GM12865 (cell line): ENCODE measurements at regions not wholly inside any gene's neighbourhood (a gene's known extent, or its start where the extent isn't known, plus 50 kb on each side); places are given as distances from the start of the nearest gene placed in this dataset.

Experiments used
- DNase-seq: peaks from one replicate; pipeline ENCODE4 v3.0.0; 2010; ENCODE audit warnings: low read depth
- H3K4me3 ChIP-seq: 2 replicates; pipeline ENCODE4 v1.5.1; 2011; ENCODE audit warnings: mild to moderate bottlenecking, low read depth, low read length, control low read depth
- TF ChIP-seq, protein P1 (sequence below): IDR thresholded peaks from 2 replicates; pipeline ENCODE4 v1.5.1; 2011; ENCODE audit warnings: low read length, control low read depth, low read depth, inconsistent platforms; ENCODE audit not compliant: insufficient read depth; ENCODE audit errors: missing control alignments

GRCh38 chr12:112575559-112576067, 156.9 kb downstream of the PTPN11 start:
- no peak for DNase-seq
- TF ChIP-seq, protein P1, sequence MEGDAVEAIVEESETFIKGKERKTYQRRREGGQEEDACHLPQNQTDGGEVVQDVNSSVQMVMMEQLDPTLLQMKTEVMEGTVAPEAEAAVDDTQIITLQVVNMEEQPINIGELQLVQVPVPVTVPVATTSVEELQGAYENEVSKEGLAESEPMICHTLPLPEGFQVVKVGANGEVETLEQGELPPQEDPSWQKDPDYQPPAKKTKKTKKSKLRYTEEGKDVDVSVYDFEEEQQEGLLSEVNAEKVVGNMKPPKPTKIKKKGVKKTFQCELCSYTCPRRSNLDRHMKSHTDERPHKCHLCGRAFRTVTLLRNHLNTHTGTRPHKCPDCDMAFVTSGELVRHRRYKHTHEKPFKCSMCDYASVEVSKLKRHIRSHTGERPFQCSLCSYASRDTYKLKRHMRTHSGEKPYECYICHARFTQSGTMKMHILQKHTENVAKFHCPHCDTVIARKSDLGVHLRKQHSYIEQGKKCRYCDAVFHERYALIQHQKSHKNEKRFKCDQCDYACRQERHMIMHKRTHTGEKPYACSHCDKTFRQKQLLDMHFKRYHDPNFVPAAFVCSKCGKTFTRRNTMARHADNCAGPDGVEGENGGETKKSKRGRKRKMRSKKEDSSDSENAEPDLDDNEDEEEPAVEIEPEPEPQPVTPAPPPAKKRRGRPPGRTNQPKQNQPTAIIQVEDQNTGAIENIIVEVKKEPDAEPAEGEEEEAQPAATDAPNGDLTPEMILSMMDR, result no peak
- no peak overlapping the region for H3K4me3 ChIP-seq

- no peak overlapping the region for H3K4me3 ChIP-seq
- DNase-seq, result no peak
- TF ChIP-seq, protein P1, result no peak
Measured at GRCh38 chr12:112577473-112578329, 159.0 kb downstream of the PTPN11 start.

- TF ChIP-seq, protein P1, result no peak
- peak; percentile 19 for DNase-seq
- H3K4me3 ChIP-seq, result no peak overlapping the region
Measured at GRCh38 chr12:112584266-112584722, 165.5 kb downstream of the PTPN11 start.

GRCh38 chr12:112586148-112586783, 167.5 kb downstream of the PTPN11 start:
- TF ChIP-seq, protein P1, result no peak
- no peak overlapping the region for H3K4me3 ChIP-seq
- no peak for DNase-seq

- TF ChIP-seq, protein P1, result no peak
- no peak for DNase-seq
- H3K4me3 ChIP-seq, result no peak overlapping the region
Measured at GRCh38 chr12:112589275-112589674, 170.5 kb downstream of the PTPN11 start.

GRCh38 chr12:112590281-112590680, 171.5 kb downstream of the PTPN11 start:
- no peak overlapping the region for H3K4me3 ChIP-seq
- no peak for DNase-seq
- TF ChIP-seq, protein P1, result no peak
